Naive thymus-derived CD4-positive, alpha-beta T cell (primary cell): ENCODE measurements at regions not wholly inside any gene's neighbourhood (a gene's known extent, or its start where the extent isn't known, plus 50 kb on each side); places are given as distances from the start of the nearest gene placed in this dataset.
"Not testable (repeated sequence)": the region's sequence is repeated elsewhere in the genome, so short reads cannot be mapped to it uniquely, and the experiment has no call there.

Source experiments
- ATAC-seq: fragments of 150-1000 bp; cut with Tn5 transposase; 2 replicates; pipeline ENCODE4 v1.10.0; 2021; ENCODE audit warnings: mild to moderate bottlenecking, moderate library complexity
- CTCF ChIA-PET: fragments of 350-600 bp; sonication (Branson Sonifier 250); formaldehyde crosslinking; loops from one replicate; lab custom pipeline; 2021; ENCODE audit warnings: antibody characterized with exemption; lab: Charles Lee
- POLR2A ChIA-PET: fragments of 350-600 bp; sonication (Branson Sonifier 250); formaldehyde crosslinking; loops from one replicate; lab custom pipeline; 2021; ENCODE audit warnings: antibody characterized with exemption, inconsistent platforms; lab: Charles Lee
- DNase-seq, 9 donors: peaks; one replicate each; pipeline versions ENCODE4 v3.0.0 to v3.0.0-alpha.2; 2020 to 2022; ENCODE audit warnings: mixed read lengths in 1 of 9
- H3K27ac ChIP-seq: one replicate; pipeline ENCODE4 v1.7.0; 2013; ENCODE audit warnings: mild to moderate bottlenecking, low read depth, low read length, moderate library complexity
- H3K27me3 ChIP-seq, 2 donors: one replicate each; pipeline ENCODE4 v1.7.0; 2013; ENCODE audit warnings: low read length in 2 of 2, mild to moderate bottlenecking in 2 of 2, moderate library complexity in 2 of 2; ENCODE audit not compliant: control insufficient read depth in 2 of 2, insufficient read depth in 2 of 2
- H3K36me3 ChIP-seq, 3 experiments: 1 replicate in 2 of 3; 2 replicates in 1 of 3; pipeline ENCODE4 v1.7.0; 2013; ENCODE audit warnings: low read length in 3 of 3, mild to moderate bottlenecking in 3 of 3, moderate library complexity in 1 of 3; ENCODE audit not compliant: insufficient read depth in 3 of 3, control insufficient read depth in 2 of 3
- H3K4me1 ChIP-seq, 2 donors: one replicate each; pipeline ENCODE4 v1.7.0; 2013; ENCODE audit warnings: low read length in 2 of 2, mild to moderate bottlenecking in 2 of 2, moderate library complexity in 1 of 2; ENCODE audit not compliant: control insufficient read depth in 2 of 2, insufficient read depth in 2 of 2
- H3K4me3 ChIP-seq: 2 replicates; pipeline ENCODE4 v1.7.0; 2013; ENCODE audit warnings: mild to moderate bottlenecking, low read length
- H3K9me3 ChIP-seq, 3 experiments: 1 replicate in 2 of 3; 2 replicates in 1 of 3; pipeline ENCODE4 v1.7.0; 2013; ENCODE audit warnings: low read length in 3 of 3; ENCODE audit not compliant: control insufficient read depth in 2 of 3
- H3K27ac Mint-ChIP-seq, 9 donors: one replicate each; pipeline ENCODE4 v1.8.0; 2020 to 2022; ENCODE audit warnings: mixed read lengths in 9 of 9, mild to moderate bottlenecking in 8 of 9, moderate library complexity in 5 of 9, inconsistent platforms in 2 of 9
- H3K27me3 Mint-ChIP-seq, 5 donors: one replicate each; pipeline ENCODE4 v1.8.0; 2021 to 2022; ENCODE audit warnings: mixed read lengths in 5 of 5, mild to moderate bottlenecking in 1 of 5
- H3K36me3 Mint-ChIP-seq, 5 donors: one replicate each; pipeline ENCODE4 v1.8.0; 2020 to 2022; ENCODE audit warnings: mixed read lengths in 5 of 5, mild to moderate bottlenecking in 3 of 5, inconsistent platforms in 1 of 5
- H3K4me1 Mint-ChIP-seq, 7 donors: one replicate each; pipeline ENCODE4 v1.8.0; 2020 to 2022; ENCODE audit warnings: mixed read lengths in 7 of 7, mild to moderate bottlenecking in 3 of 7, inconsistent platforms in 1 of 7
- H3K4me3 Mint-ChIP-seq, 10 donors: one replicate each; pipeline ENCODE4 v1.8.0; 2020 to 2022; ENCODE audit warnings: mild to moderate bottlenecking in 10 of 10, mixed read lengths in 10 of 10, moderate library complexity in 6 of 10, inconsistent platforms in 2 of 10
- H3K9me3 Mint-ChIP-seq, 11 donors: one replicate each; pipeline ENCODE4 v1.8.0; 2020 to 2022; ENCODE audit warnings: mixed read lengths in 11 of 11, mild to moderate bottlenecking in 4 of 11, inconsistent platforms in 1 of 11, moderate library complexity in 1 of 11
- intact Hi-C, 2 donors: fragments of 100-400 bp; cut with micrococcal nuclease; formaldehyde crosslinking; loops; one replicate each; pipeline ENCODE4 v1.15.1; 2023

DNA sequence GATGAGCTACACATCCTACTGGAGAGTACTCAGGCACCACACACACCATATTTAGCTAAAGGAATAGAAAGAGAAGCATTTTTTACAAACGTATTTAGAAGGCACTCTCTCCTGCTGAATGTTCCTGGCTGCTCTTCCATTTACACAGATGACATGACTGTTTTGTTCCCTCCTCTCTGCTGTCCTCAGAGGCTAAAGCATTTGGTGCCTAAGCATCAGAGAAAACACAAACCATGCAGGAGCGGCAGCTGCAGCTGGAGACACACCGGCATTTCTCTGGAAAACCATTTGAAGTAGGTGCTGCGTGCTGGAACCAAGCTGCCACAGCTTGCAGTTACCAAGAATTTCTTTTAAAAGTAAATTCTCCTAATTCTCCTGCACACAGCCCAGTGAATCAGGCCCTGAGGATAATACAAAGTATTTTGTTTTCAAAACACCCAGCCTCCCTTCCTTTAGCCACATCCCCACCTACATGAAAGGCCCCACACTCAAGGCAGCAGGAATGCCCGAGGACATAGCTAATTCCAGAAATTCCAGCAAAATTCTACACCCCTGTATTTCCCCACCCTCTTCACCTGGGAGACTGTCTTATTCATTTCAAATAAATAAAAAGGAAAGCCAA lies 488.9 kb upstream of the SOX11 start:
- no peaks in the 10 kb centered on the region for H3K4me1 ChIP-seq
- no peaks in the 10 kb centered on the region for H3K27me3 Mint-ChIP-seq
- intact Hi-C loops = no loop called here
- POLR2A ChIA-PET = no interaction called here
- no peak overlapping the region for H3K4me3 ChIP-seq
- H3K27me3 ChIP-seq = no peaks in the 10 kb centered on the region
- no peaks in the 10 kb centered on the region for H3K36me3 Mint-ChIP-seq
- H3K4me3 Mint-ChIP-seq = no peak overlapping the region
- no peak for DNase-seq
- no peaks in the 10 kb centered on the region for H3K9me3 ChIP-seq
- CTCF ChIA-PET = no interaction called here
- H3K36me3 ChIP-seq = no peaks in the 10 kb centered on the region
- no peak overlapping the region for H3K27ac ChIP-seq
- ATAC-seq = no peak
- H3K27ac Mint-ChIP-seq = no peak overlapping the region
- H3K9me3 Mint-ChIP-seq = peaks cover 0 to 12% (median 6%) of the 10 kb centered on the region in 11 donors
- H3K4me1 Mint-ChIP-seq = no peaks in the 10 kb centered on the region

DNA sequence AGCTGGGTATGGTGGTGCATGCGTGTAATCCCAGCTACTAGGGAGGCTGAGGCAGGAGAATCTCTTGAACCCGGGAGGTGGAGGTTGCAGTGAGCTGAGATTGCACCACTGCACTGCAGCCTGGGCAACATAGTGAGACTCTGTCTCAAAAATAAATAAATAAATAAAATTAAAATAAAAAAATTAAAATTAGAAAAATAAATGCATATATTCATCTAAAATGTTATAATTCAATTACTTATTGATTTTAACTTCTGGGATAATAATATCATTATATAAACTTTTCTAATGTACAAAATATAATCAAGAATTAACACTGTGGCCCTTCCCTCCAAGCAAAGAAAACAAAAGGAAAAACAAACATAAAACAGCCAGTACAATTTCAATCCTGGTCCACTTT lies 485.4 kb upstream of the SOX11 start:
- H3K27ac Mint-ChIP-seq, CTCF ChIA-PET, H3K4me1 ChIP-seq, H3K27me3 ChIP-seq, H3K27me3 Mint-ChIP-seq, H3K27ac ChIP-seq, H3K9me3 ChIP-seq, POLR2A ChIA-PET, H3K36me3 Mint-ChIP-seq, H3K4me3 ChIP-seq, ATAC-seq, intact Hi-C loops, H3K4me3 Mint-ChIP-seq, H3K36me3 ChIP-seq, DNase-seq, H3K4me1 Mint-ChIP-seq: not testable (repeated sequence)
- H3K9me3 Mint-ChIP-seq = peaks cover 0 to 11% (median 4%) of the 10 kb centered on the region in 11 donors

GRCh38 chr2:5215989-5216607 lies 476.1 kb upstream of the SOX11 start:
- H3K27me3 Mint-ChIP-seq = no peaks in the 10 kb centered on the region
- Histone ChIP-seq H3K4me3 (no peak overlapping the region), H3K4me1 (no peaks in the 10 kb centered on the region), H3K9me3 (no peaks in the 10 kb centered on the region), H3K27ac (no peak overlapping the region), H3K36me3 (no peaks in the 10 kb centered on the region), H3K27me3 (no peaks in the 10 kb centered on the region)
- H3K36me3 Mint-ChIP-seq = no peaks in the 10 kb centered on the region
- ATAC-seq (no peak), DNase-seq (no peak)
- ChIA-PET CTCF (no interaction called here), POLR2A (no interaction called here)
- no peak overlapping the region for H3K4me3 Mint-ChIP-seq
- no peak overlapping the region for H3K27ac Mint-ChIP-seq
- intact Hi-C loops = no loop called here
- peaks cover 0 to 25% (median 4%) of the 10 kb centered on the region in 11 donors for H3K9me3 Mint-ChIP-seq
- no peaks in the 10 kb centered on the region for H3K4me1 Mint-ChIP-seq

DNA sequence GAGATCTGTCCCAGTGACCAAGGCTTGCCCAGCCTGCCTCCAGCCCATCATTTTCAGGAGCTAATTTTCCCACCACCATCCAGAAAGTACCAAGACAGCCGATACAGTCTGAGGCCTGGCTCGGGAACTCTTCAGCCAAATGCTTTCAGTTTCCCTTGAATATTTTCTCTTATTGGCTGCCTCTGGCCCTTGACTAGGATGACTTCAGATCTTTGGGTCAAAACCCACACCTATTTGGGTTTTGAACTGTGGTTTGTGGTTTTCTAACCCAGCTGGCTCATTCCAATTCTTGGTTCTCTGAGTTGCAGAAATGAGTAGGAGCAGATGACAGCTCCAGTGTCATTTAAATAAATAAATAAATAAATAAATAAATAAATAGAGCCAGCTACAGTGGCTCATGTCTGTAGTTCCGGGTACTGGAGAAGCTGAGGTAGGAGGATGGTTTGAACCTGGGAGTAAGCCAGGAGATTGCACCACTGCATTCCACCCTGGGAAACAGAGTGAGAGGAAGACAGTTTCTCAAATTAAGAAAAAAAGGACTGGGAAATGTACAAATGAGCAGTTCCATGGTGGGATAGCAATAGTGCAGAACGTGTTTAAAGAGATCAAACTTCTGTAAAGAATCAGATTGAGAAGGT lies 465.0 kb upstream of the SOX11 start:
- Histone ChIP-seq H3K27ac (no peak overlapping the region), H3K4me1 (no peaks in the 10 kb centered on the region), H3K36me3 (no peaks in the 10 kb centered on the region), H3K9me3 (no peaks in the 10 kb centered on the region), H3K27me3 (no peaks in the 10 kb centered on the region), H3K4me3 (no peak overlapping the region)
- Mint-ChIP-seq H3K4me3 (no peak overlapping the region), H3K36me3 (no peaks in the 10 kb centered on the region), H3K27ac (no peak overlapping the region), H3K27me3 (no peaks in the 10 kb centered on the region), H3K4me1 (no peaks in the 10 kb centered on the region), H3K9me3 (peaks cover 0 to 5% (median 0%) of the 10 kb centered on the region in 11 donors)
- intact Hi-C loops = no loop called here
- DNase-seq (no peak), ATAC-seq (no peak)
- POLR2A ChIA-PET = no interaction called here
- CTCF ChIA-PET = interaction anchor here (0.7 kb wide), 1 partner anchor 14 kb away, joined by 3 read pairs; no protein-coding TSS in a partner anchor

- CTCF ChIA-PET = no interaction called here
- H3K27me3 ChIP-seq = no peaks in the 10 kb centered on the region
- DNase-seq (no peak), ATAC-seq (no peak)
- intact Hi-C loops = no loop called here
- no peak overlapping the region for H3K4me3 ChIP-seq
- H3K27ac ChIP-seq = no peak overlapping the region
- no peaks in the 10 kb centered on the region for H3K4me1 ChIP-seq
- Mint-ChIP-seq H3K27me3 (no peaks in the 10 kb centered on the region), H3K27ac (no peak overlapping the region), H3K4me3 (no peak overlapping the region), H3K4me1 (no peaks in the 10 kb centered on the region), H3K9me3 (peaks cover 0 to 5% (median 0%) of the 10 kb centered on the region in 11 donors), H3K36me3 (no peaks in the 10 kb centered on the region)
- H3K36me3 ChIP-seq = no peaks in the 10 kb centered on the region
- H3K9me3 ChIP-seq = no peaks in the 10 kb centered on the region
- POLR2A ChIA-PET = no interaction called here
Observed at GRCh38 chr2:5229574-5229973, 462.6 kb upstream of the SOX11 start.

DNA sequence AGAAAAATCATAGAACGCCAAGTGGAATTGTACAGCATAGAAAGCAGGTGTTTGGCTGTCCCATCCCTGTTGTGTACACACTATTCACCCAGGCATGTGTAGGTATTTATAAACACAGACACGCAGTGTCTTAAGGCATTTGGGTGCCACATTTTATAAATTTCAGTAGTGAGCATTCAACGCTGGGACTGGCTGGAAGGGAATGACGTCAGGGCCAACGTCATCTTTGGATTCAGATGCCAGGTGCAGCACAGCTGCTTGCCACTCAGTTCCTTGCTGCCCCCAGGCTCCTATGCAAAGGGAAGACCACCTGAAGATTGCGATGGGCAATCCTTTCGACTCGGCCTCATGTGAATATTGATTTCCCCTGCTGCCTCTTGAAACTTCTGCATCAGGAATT lies 461.7 kb upstream of the SOX11 start:
- intact Hi-C loops = no loop called here
- CTCF ChIA-PET = no interaction called here
- Histone ChIP-seq H3K9me3 (no peaks in the 10 kb centered on the region), H3K4me3 (no peak overlapping the region), H3K27ac (no peak overlapping the region), H3K27me3 (no peaks in the 10 kb centered on the region), H3K4me1 (no peaks in the 10 kb centered on the region), H3K36me3 (no peaks in the 10 kb centered on the region)
- no peaks in the 10 kb centered on the region for H3K36me3 Mint-ChIP-seq
- H3K9me3 Mint-ChIP-seq = peaks cover 0 to 7% (median 5%) of the 10 kb centered on the region in 11 donors
- no peaks in the 10 kb centered on the region for H3K4me1 Mint-ChIP-seq
- no peak overlapping the region for H3K4me3 Mint-ChIP-seq
- POLR2A ChIA-PET = no interaction called here
- DNase-seq (no peak), ATAC-seq (no peak)
- H3K27me3 Mint-ChIP-seq = no peaks in the 10 kb centered on the region
- H3K27ac Mint-ChIP-seq = no peak overlapping the region

GRCh38 chr2:5230855-5231254 lies 461.3 kb upstream of the SOX11 start:
- no peaks in the 10 kb centered on the region for H3K4me1 Mint-ChIP-seq
- POLR2A ChIA-PET = no interaction called here

More at GRCh38 chr2:5230855-5231254, 461.3 kb upstream of the SOX11 start:
- Mint-ChIP-seq H3K4me3 (no peak overlapping the region), H3K27ac (no peak overlapping the region), H3K27me3 (no peaks in the 10 kb centered on the region), H3K36me3 (no peaks in the 10 kb centered on the region), H3K9me3 (peaks cover 0 to 6% (median 3%) of the 10 kb centered on the region in 11 donors)
- no peaks in the 10 kb centered on the region for H3K36me3 ChIP-seq
- CTCF ChIA-PET = no interaction called here
- DNase-seq (no peak), ATAC-seq (no peak)
- no peaks in the 10 kb centered on the region for H3K4me1 ChIP-seq
- no peak overlapping the region for H3K4me3 ChIP-seq
- no peaks in the 10 kb centered on the region for H3K27me3 ChIP-seq
- intact Hi-C loops = no loop called here
- no peak overlapping the region for H3K27ac ChIP-seq
- H3K9me3 ChIP-seq = no peaks in the 10 kb centered on the region
